Parathyroid adenoma (tissue), 2 donors: ENCODE measurements at regions not wholly inside any gene's neighbourhood (a gene's known extent, or its start where the extent isn't known, plus 50 kb on each side); places are given as distances from the start of the nearest gene placed in this dataset.

Experiments
- H2AFZ ChIP-seq: fragments of 300-600 bp; sonication (generic); one replicate; pipeline ENCODE4 v1.7.0; 2017; ENCODE audit warnings: antibody characterized with exemption, mild to moderate bottlenecking
- H3K27ac ChIP-seq: fragments of 300-600 bp; sonication (generic); one replicate; pipeline ENCODE4 v1.7.0; 2017
- H3K27me3 ChIP-seq: fragments of 300-600 bp; sonication (generic); one replicate; pipeline ENCODE4 v1.7.0; 2017; ENCODE audit warnings: low read length; ENCODE audit not compliant: control insufficient read depth, insufficient read depth
- H3K36me3 ChIP-seq: fragments of 300-600 bp; sonication (generic); one replicate; pipeline ENCODE4 v1.7.0; 2017; ENCODE audit warnings: low read length; ENCODE audit not compliant: control insufficient read depth, insufficient read depth
- H3K4me1 ChIP-seq: fragments of 300-600 bp; sonication (generic); one replicate; pipeline ENCODE4 v1.7.0; 2017; ENCODE audit warnings: control low read depth
- H3K4me2 ChIP-seq: fragments of 300-600 bp; sonication (generic); one replicate; pipeline ENCODE4 v1.7.0; 2017; ENCODE audit warnings: low read length
- H3K4me3 ChIP-seq: fragments of 300-600 bp; sonication (generic); one replicate; pipeline ENCODE4 v1.7.0; 2017; ENCODE audit warnings: low read depth, low read length
- H3K79me2 ChIP-seq: fragments of 300-600 bp; sonication (generic); one replicate; pipeline ENCODE4 v1.7.0; 2017; ENCODE audit warnings: control low read depth
- H3K9ac ChIP-seq: fragments of 300-600 bp; sonication (generic); one replicate; pipeline ENCODE4 v1.7.0; 2017; ENCODE audit warnings: mild to moderate bottlenecking
- H3K9me3 ChIP-seq: fragments of 300-600 bp; sonication (generic); one replicate; pipeline ENCODE4 v1.7.0; 2017; ENCODE audit warnings: low read length; ENCODE audit not compliant: control insufficient read depth
- CTCF ChIP-seq: fragments of 300-600 bp; sonication (generic); IDR thresholded peaks from one replicate; pipeline ENCODE4 v1.7.0; 2017; ENCODE audit warnings: antibody characterized with exemption, mild to moderate bottlenecking
- donor health status: primary hyperparathyroidism.

- no peaks in the 10 kb centered on the region for H3K9me3 ChIP-seq
- no peak overlapping the region for H2AFZ ChIP-seq
- H3K27ac ChIP-seq: no peak overlapping the region
- H3K4me3 ChIP-seq: no peak overlapping the region
- H3K79me2 ChIP-seq: no peaks in the 10 kb centered on the region
- no peak overlapping the region for H3K4me2 ChIP-seq
- H3K4me1 ChIP-seq: no peaks in the 10 kb centered on the region
- H3K36me3 ChIP-seq: no peaks in the 10 kb centered on the region
- H3K27me3 ChIP-seq: no peaks in the 10 kb centered on the region
- no peak for TF ChIP-seq CTCF
- H3K9ac ChIP-seq: no peak overlapping the region
Observed at GRCh38 chr11:127895776-127896175, 691.6 kb downstream of the ETS1 start.

GRCh38 chr11:127894316-127894715, 693.0 kb downstream of the ETS1 start:
- TF ChIP-seq CTCF: no peak
- no peak overlapping the region for H2AFZ ChIP-seq
- no peaks in the 10 kb centered on the region for H3K36me3 ChIP-seq
- H3K4me2 ChIP-seq: no peak overlapping the region
- H3K79me2 ChIP-seq: no peaks in the 10 kb centered on the region
- H3K27me3 ChIP-seq: no peaks in the 10 kb centered on the region
- H3K4me1 ChIP-seq: no peaks in the 10 kb centered on the region
- no peaks in the 10 kb centered on the region for H3K9me3 ChIP-seq
- H3K27ac ChIP-seq: no peak overlapping the region
- no peak overlapping the region for H3K4me3 ChIP-seq
- H3K9ac ChIP-seq: no peak overlapping the region

- TF ChIP-seq CTCF: no peak
- no peak overlapping the region for H3K27ac ChIP-seq
Observed at GRCh38 chr11:127890030-127890615, 697.2 kb downstream of the ETS1 start.

GRCh38 chr11:127888386-127888785, 699.0 kb downstream of the ETS1 start:
- H3K79me2 ChIP-seq: no peaks in the 10 kb centered on the region
- H3K4me1 ChIP-seq: no peaks in the 10 kb centered on the region
- H3K27me3 ChIP-seq: no peaks in the 10 kb centered on the region
- H3K36me3 ChIP-seq: no peaks in the 10 kb centered on the region
- H3K4me3 ChIP-seq: no peak overlapping the region
- H3K9me3 ChIP-seq: no peaks in the 10 kb centered on the region
- no peak overlapping the region for H3K9ac ChIP-seq
- no peak overlapping the region for H3K27ac ChIP-seq
- H2AFZ ChIP-seq: no peak overlapping the region
- H3K4me2 ChIP-seq: no peak overlapping the region
- no peak for TF ChIP-seq CTCF

More at GRCh38 chr11:127890030-127890615, 697.2 kb downstream of the ETS1 start:
- H3K36me3 ChIP-seq: no peaks in the 10 kb centered on the region
- H3K79me2 ChIP-seq: no peaks in the 10 kb centered on the region
- H3K4me1 ChIP-seq: no peaks in the 10 kb centered on the region
- no peak overlapping the region for H2AFZ ChIP-seq
- H3K9ac ChIP-seq: no peak overlapping the region
- H3K9me3 ChIP-seq: no peaks in the 10 kb centered on the region
- no peaks in the 10 kb centered on the region for H3K27me3 ChIP-seq
- H3K4me3 ChIP-seq: no peak overlapping the region
- no peak overlapping the region for H3K4me2 ChIP-seq

- no peak for TF ChIP-seq CTCF
- Histone ChIP-seq H3K9ac (no peak overlapping the region), H3K4me3 (no peak overlapping the region), H3K27me3 (no peaks in the 10 kb centered on the region), H3K79me2 (no peaks in the 10 kb centered on the region), H3K27ac (no peak overlapping the region), H3K4me1 (no peaks in the 10 kb centered on the region), H3K9me3 (no peaks in the 10 kb centered on the region), H3K4me2 (no peak overlapping the region), H3K36me3 (no peaks in the 10 kb centered on the region), H2AFZ (no peak overlapping the region)
Observed at GRCh38 chr11:127875131-127875530, 712.2 kb downstream of the ETS1 start.
